OCI-LY3 (cell line): ENCODE measurements at regions not wholly inside any gene's neighbourhood (a gene's known extent, or its start where the extent isn't known, plus 50 kb on each side); places are given as distances from the start of the nearest gene placed in this dataset.

Experiments
- CTCF ChIP-seq: fragments of 200-600, 300-600 bp; sonication (generic); IDR thresholded peaks from 2 replicates; pipeline ENCODE4 v1.5.1; 2014; ENCODE audit warnings: antibody characterized with exemption, low read length, low read depth
- EZH2phosphoT487 ChIP-seq: fragments of 200-600 bp; shearing (Covaris generic); IDR thresholded peaks from 2 replicates; pipeline ENCODE4 v1.6.1; 2018; ENCODE audit warnings: antibody characterized with exemption, mixed run types, low read depth

GRCh38 chr3:74353039-74353438 lies 261.4 kb downstream of the CNTN3 start:
- peak; percentile 34 for TF ChIP-seq CTCF
- no peak for TF ChIP-seq EZH2phosphoT487
